SK-N-MC (cell line): ENCODE measurements at regions not wholly inside any gene's neighbourhood (a gene's known extent, or its start where the extent isn't known, plus 50 kb on each side); places are given as distances from the start of the nearest gene placed in this dataset.

Source experiments
- DNase-seq: peaks from one replicate; pipeline ENCODE4 v3.0.0-alpha.2; 2011; ENCODE audit warnings: low read depth, low spot score
- H3K27ac ChIP-seq: fragments of 200-600 bp; sonication (generic); 2 replicates; pipeline ENCODE4 v1.5.1; 2016; ENCODE audit warnings: mixed run types
- H3K36me3 ChIP-seq: fragments of 200-600 bp; sonication (generic); 2 replicates; pipeline ENCODE4 v1.6.1; 2017; ENCODE audit warnings: antibody characterized with exemption, low read length, mixed read lengths; ENCODE audit not compliant: insufficient read depth
- H3K4me3 ChIP-seq: fragments of 200-600 bp; sonication (generic); 2 replicates; pipeline ENCODE4 v1.5.1; 2016
- H3K9ac ChIP-seq: fragments of 200-600 bp; sonication (generic); 2 replicates; pipeline ENCODE4 v1.8.0; 2017; ENCODE audit warnings: mixed run types, mixed read lengths; ENCODE audit not compliant: insufficient read length
- H3K9me3 ChIP-seq: fragments of 200-600 bp; sonication (generic); 2 replicates; pipeline ENCODE4 v1.6.1; 2017; ENCODE audit warnings: low read depth, mild to moderate bottlenecking, antibody characterized with exemption, low read length, moderate library complexity, mixed read lengths
- EZH2 ChIP-seq: fragments of 200-600 bp; sonication (generic); IDR thresholded peaks from one replicate; pipeline ENCODE4 v1.6.1; 2017; ENCODE audit warnings: antibody characterized with exemption
- FOXP2 ChIP-seq: optimal IDR thresholded peaks from 2 replicates; pipeline ENCODE3; 2011; ENCODE audit warnings: mild to moderate bottlenecking, moderate library complexity; ENCODE audit not compliant: insufficient read depth; ENCODE audit errors: extremely low read length, control extremely low read depth
- POLR2AphosphoS5 ChIP-seq: IDR thresholded peaks from 2 replicates; pipeline ENCODE4 v1.6.1; 2012; ENCODE audit warnings: mild to moderate bottlenecking, low read depth, low read length, borderline replicate concordance

DNA sequence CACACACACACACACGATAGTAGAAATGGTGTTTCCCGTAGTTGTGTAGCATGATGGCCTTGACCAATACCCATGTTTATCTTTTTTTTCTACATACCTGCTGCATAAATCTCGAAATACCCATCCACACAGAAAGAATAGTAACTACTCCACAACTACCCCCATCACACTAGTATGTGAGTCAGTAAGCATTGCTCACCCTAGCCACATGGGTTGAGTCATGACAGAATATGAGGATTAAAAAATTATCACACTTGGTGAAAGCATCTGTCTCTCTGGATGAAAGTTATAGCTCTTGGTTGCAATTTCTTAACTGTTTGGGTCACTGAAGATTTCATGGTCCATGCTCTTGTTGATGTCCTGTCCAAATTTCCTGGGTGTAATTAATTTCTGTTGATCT, 103.4 kb upstream of the MDFIC start:
- DNase-seq = no peak
- no peak overlapping the region for H3K27ac ChIP-seq
- H3K9me3 ChIP-seq = no peaks in the 10 kb centered on the region
- H3K36me3 ChIP-seq = no peaks in the 10 kb centered on the region
- H3K4me3 ChIP-seq = no peak overlapping the region
- TF ChIP-seq FOXP2 (no peak), POLR2AphosphoS5 (no peak), EZH2 (no peak)
- no peak overlapping the region for H3K9ac ChIP-seq

GRCh38 chr7:114819616-114820362, 102.1 kb upstream of the MDFIC start:
- H3K4me3 ChIP-seq = no peak overlapping the region
- no peaks in the 10 kb centered on the region for H3K36me3 ChIP-seq
- TF ChIP-seq POLR2AphosphoS5 (no peak), EZH2 (no peak), FOXP2 (no peak)
- H3K9me3 ChIP-seq = no peaks in the 10 kb centered on the region
- H3K27ac ChIP-seq = no peak overlapping the region; the same call in 1 of the 2 replicates
- H3K9ac ChIP-seq = no peak overlapping the region
- DNase-seq = peak; percentile 66

DNA sequence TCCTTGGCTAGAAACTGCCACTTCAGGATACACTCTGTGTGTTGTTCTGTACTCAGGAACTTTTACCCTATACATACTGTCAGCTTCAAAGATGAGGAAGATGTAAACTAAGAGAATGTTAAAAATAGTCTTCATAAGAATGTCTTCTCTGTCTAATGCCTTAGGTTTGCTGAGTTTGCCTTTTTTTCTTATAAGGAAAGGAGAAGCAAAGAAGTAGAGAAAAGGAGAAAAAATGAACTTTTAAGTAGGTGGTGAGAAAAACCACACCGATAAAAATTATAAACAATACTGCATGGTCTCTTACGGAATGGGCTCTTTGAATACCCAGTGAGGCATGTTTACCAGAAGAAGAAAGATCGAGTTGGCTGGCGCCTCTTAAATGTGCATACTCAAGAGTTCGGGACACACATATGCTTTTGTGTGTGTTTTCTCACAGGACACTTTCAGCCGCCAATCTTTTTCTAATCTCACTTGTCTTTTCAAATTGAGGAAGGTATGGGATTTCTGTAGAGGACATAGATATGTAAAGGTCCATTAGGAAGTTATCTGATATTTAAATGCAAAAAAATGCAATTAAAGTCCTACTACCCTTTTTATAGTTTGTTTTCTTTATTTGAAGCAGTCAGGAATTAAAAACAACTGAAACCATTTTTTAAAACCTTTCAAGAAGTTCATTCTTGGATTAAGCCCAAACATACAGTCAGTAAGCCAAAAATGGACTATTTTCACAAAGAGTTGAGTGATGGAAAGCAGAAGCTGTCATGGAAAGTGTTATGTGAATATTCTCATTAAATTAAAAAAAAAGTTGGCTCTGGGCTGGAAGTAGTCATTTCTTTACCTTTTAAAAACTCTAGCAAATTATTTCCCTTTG, 100.6 kb upstream of the MDFIC start:
- H3K27ac ChIP-seq = peak overlapping the region; percentile 74
- no peaks in the 10 kb centered on the region for H3K9me3 ChIP-seq
- peak overlapping the region; percentile 41; the same call in 1 of the 2 replicates for H3K4me3 ChIP-seq
- no peak for DNase-seq
- no peak overlapping the region for H3K9ac ChIP-seq
- no peak for TF ChIP-seq POLR2AphosphoS5
- no peak for TF ChIP-seq EZH2
- no peak for TF ChIP-seq FOXP2
- H3K36me3 ChIP-seq = no peaks in the 10 kb centered on the region

- H3K9ac ChIP-seq = no peak overlapping the region
- H3K4me3 ChIP-seq = no peak overlapping the region
- H3K36me3 ChIP-seq = no peaks in the 10 kb centered on the region
Measured at GRCh38 chr7:114822131-114822530, 99.8 kb upstream of the MDFIC start.

DNA sequence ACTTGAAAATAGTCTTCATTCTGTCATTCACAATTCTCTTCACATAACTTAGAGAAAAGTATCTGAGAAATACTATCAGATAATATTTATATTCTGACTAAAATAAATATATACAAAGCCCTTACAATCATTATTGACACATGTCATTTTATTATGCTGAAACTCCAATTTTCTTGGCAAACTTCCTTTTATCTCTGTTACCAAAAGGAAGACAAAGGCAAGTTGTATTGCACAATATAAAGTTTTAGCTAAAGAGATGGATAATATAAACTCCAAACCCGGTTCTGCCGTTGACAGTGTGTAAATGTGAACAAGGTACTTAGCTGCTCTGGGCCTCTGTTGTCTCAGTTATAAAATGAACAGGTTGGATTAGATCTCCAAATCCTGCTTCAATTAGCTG, 99.0 kb upstream of the MDFIC start:
- TF ChIP-seq FOXP2 (no peak), EZH2 (no peak), POLR2AphosphoS5 (no peak)
- no peak overlapping the region for H3K27ac ChIP-seq
- H3K9ac ChIP-seq = no peak overlapping the region
- no peaks in the 10 kb centered on the region for H3K36me3 ChIP-seq
- no peak for DNase-seq
- H3K4me3 ChIP-seq = no peak overlapping the region
- no peaks in the 10 kb centered on the region; the same call in 1 of the 2 replicates for H3K9me3 ChIP-seq

More at GRCh38 chr7:114822131-114822530, 99.8 kb upstream of the MDFIC start:
- H3K27ac ChIP-seq = no peak overlapping the region
- no peaks in the 10 kb centered on the region; the same call in 1 of the 2 replicates for H3K9me3 ChIP-seq
- DNase-seq = no peak
- no peak for TF ChIP-seq FOXP2
- TF ChIP-seq POLR2AphosphoS5 = no peak
- no peak for TF ChIP-seq EZH2

DNA sequence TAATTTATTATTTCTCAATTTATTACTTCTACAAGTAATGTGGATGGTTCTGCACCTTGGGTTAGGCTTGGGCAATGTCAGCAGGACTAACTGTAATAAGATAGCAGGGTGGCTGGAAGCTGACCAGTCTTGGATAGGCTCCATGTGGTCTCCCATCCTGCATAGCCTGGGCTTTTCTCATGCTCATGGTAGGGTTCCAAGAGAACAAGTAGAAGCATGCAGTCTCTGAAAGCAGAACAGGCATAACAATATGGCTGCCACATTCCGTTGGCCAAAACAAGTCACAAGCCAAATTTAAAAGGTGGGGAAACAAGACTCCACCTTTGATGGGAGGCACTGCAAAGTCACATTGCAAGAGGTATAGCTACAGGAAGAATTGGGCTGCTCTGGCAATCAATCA, 98.6 kb upstream of the MDFIC start:
- Histone ChIP-seq H3K27ac (no peak overlapping the region), H3K36me3 (no peaks in the 10 kb centered on the region), H3K9me3 (no peaks in the 10 kb centered on the region; the same call in 1 of the 2 replicates), H3K9ac (no peak overlapping the region), H3K4me3 (no peak overlapping the region)
- no peak for DNase-seq
- TF ChIP-seq EZH2 (no peak), FOXP2 (no peak), POLR2AphosphoS5 (no peak)

GRCh38 chr7:114825423-114825951, 96.4 kb upstream of the MDFIC start:
- TF ChIP-seq EZH2 (no peak), FOXP2 (no peak), POLR2AphosphoS5 (no peak)
- H3K27ac ChIP-seq = no peak overlapping the region
- no peaks in the 10 kb centered on the region for H3K36me3 ChIP-seq
- no peaks in the 10 kb centered on the region; the same call in 1 of the 2 replicates for H3K9me3 ChIP-seq
- no peak overlapping the region for H3K9ac ChIP-seq
- no peak overlapping the region for H3K4me3 ChIP-seq
- no peak for DNase-seq

GRCh38 chr7:114830952-114831351, 90.9 kb upstream of the MDFIC start:
- Histone ChIP-seq H3K9me3 (no peaks in the 10 kb centered on the region; the same call in 1 of the 2 replicates), H3K27ac (no peak overlapping the region), H3K9ac (no peak overlapping the region), H3K4me3 (no peak overlapping the region), H3K36me3 (no peaks in the 10 kb centered on the region)
- TF ChIP-seq FOXP2 = no peak
- TF ChIP-seq POLR2AphosphoS5 = no peak
- no peak for TF ChIP-seq EZH2
- DNase-seq = no peak
